RWPE2 (cell line): ENCODE measurements at regions not wholly inside any gene's neighbourhood (a gene's known extent, or its start where the extent isn't known, plus 50 kb on each side); places are given as distances from the start of the nearest gene placed in this dataset.

Experiments
- ATAC-seq: fragments of 200-7000 bp; cut with Tn5 transposase; 3 replicates; pipeline ENCODE4 v1.9.1; 2021; ENCODE audit warnings: low read depth
- DNase-seq: peaks from one replicate; pipeline ENCODE4 v3.0.0-alpha.2; 2020; ENCODE audit warnings: low spot score
- H3K27ac ChIP-seq: fragments of 450-650 bp; 2 replicates; pipeline ENCODE4 v1.5.1; 2017; ENCODE audit warnings: mild to moderate bottlenecking; ENCODE audit not compliant: poor library complexity, severe bottlenecking
- H3K27me3 ChIP-seq: fragments of 250-450 bp; sonication (Bioruptor Pico); 2 replicates; pipeline ENCODE4 v1.5.1; 2021; ENCODE audit warnings: mild to moderate bottlenecking, moderate library complexity; ENCODE audit not compliant: insufficient read depth, poor library complexity, severe bottlenecking
- H3K36me3 ChIP-seq: fragments of 250-450 bp; sonication (Bioruptor Pico); 2 replicates; pipeline ENCODE4 v1.5.1; 2020; ENCODE audit warnings: low read depth, mild to moderate bottlenecking, moderate library complexity
- H3K4me1 ChIP-seq: fragments of 250-450 bp; sonication (Bioruptor Pico); 2 replicates; pipeline ENCODE4 v1.5.1; 2021; ENCODE audit warnings: mild to moderate bottlenecking, moderate library complexity; ENCODE audit not compliant: insufficient read depth, poor library complexity, severe bottlenecking
- H3K4me3 ChIP-seq: fragments of 250-450 bp; sonication (Bioruptor Pico); 2 replicates; pipeline ENCODE4 v1.5.1; 2021; ENCODE audit warnings: mild to moderate bottlenecking, moderate library complexity; ENCODE audit not compliant: severe bottlenecking
- H3K9me3 ChIP-seq: fragments of 250-450 bp; sonication (Bioruptor Pico); 2 replicates; pipeline ENCODE4 v1.5.1; 2021; ENCODE audit warnings: mild to moderate bottlenecking, moderate library complexity; ENCODE audit not compliant: severe bottlenecking
- CTCF ChIP-seq: fragments of 450-650 bp; IDR thresholded peaks from one replicate; pipeline ENCODE4 v1.5.1; 2017; ENCODE audit warnings: mild to moderate bottlenecking, moderate library complexity; ENCODE audit not compliant: poor library complexity, severe bottlenecking

GRCh38 chr2:30332791-30333453 lies 101.6 kb downstream of the LBH start:
- Histone ChIP-seq H3K9me3 (no peaks in the 10 kb centered on the region), H3K4me1 (no peaks in the 10 kb centered on the region), H3K4me3 (no peak overlapping the region), H3K36me3 (no peaks in the 10 kb centered on the region), H3K27me3 (no peaks in the 10 kb centered on the region), H3K27ac (no peak overlapping the region)
- ATAC-seq (no peak), DNase-seq (no peak)
- no peak for TF ChIP-seq CTCF

- TF ChIP-seq CTCF = peak; percentile 5
- Histone ChIP-seq H3K27ac (no peak overlapping the region), H3K27me3 (no peaks in the 10 kb centered on the region), H3K4me1 (no peaks in the 10 kb centered on the region), H3K36me3 (no peaks in the 10 kb centered on the region), H3K9me3 (no peaks in the 10 kb centered on the region), H3K4me3 (no peak overlapping the region)
- ATAC-seq = no peak; the same call in 2 of the 3 replicates
- DNase-seq = no peak
Observed at GRCh38 chr2:30334762-30335363, 103.5 kb downstream of the LBH start.

GRCh38 chr2:30336084-30336483 lies 104.8 kb downstream of the LBH start:
- H3K4me3 ChIP-seq = no peak overlapping the region
- no peaks in the 10 kb centered on the region for H3K36me3 ChIP-seq
- H3K27me3 ChIP-seq = no peaks in the 10 kb centered on the region
- ATAC-seq = no peak
- H3K4me1 ChIP-seq = no peaks in the 10 kb centered on the region
- no peak overlapping the region for H3K27ac ChIP-seq
- no peak for TF ChIP-seq CTCF
- DNase-seq = no peak
- H3K9me3 ChIP-seq = no peaks in the 10 kb centered on the region

- Histone ChIP-seq H3K9me3 (no peaks in the 10 kb centered on the region), H3K4me3 (no peak overlapping the region), H3K27me3 (no peaks in the 10 kb centered on the region), H3K36me3 (no peaks in the 10 kb centered on the region), H3K27ac (no peak overlapping the region), H3K4me1 (no peaks in the 10 kb centered on the region)
- DNase-seq = no peak
- ATAC-seq = no peak
- no peak for TF ChIP-seq CTCF
Observed at GRCh38 chr2:30336978-30337841, 105.9 kb downstream of the LBH start.

- TF ChIP-seq CTCF = no peak
- no peak overlapping the region for H3K27ac ChIP-seq
Observed at GRCh38 chr2:30338475-30338874, 107.1 kb downstream of the LBH start.

More at GRCh38 chr2:30338475-30338874, 107.1 kb downstream of the LBH start:
- no peaks in the 10 kb centered on the region for H3K4me1 ChIP-seq
- H3K4me3 ChIP-seq = no peak overlapping the region
- peaks cover 2% of the 10 kb centered on the region for H3K9me3 ChIP-seq
- H3K36me3 ChIP-seq = no peaks in the 10 kb centered on the region
- H3K27me3 ChIP-seq = no peaks in the 10 kb centered on the region
- DNase-seq (no peak), ATAC-seq (no peak)
